ENCODE measurements at regions not wholly inside any gene's neighbourhood (a gene's known extent, or its start where the extent isn't known, plus 50 kb on each side); places are given as distances from the start of the nearest gene placed in this dataset.

GRCh38 chr4:159483782-159484741 is 381.2 kb downstream of the RAPGEF2 start:
- Histone ChIP-seq H3K9ac (no peak overlapping the region), H3K4me1 (no peaks in the 10 kb centered on the region), H3K79me2 (no peaks in the 10 kb centered on the region), H3K9me3 (ENCODE audit: control insufficient read depth, low read length) (no peaks in the 10 kb centered on the region), H3K36me3 (ENCODE audit: control insufficient read depth, insufficient read depth, low read length) (no peaks in the 10 kb centered on the region), H3K27ac (no peak overlapping the region), H3K27me3 (ENCODE audit: control insufficient read depth, insufficient read depth, low read length) (no peaks in the 10 kb centered on the region), H2AFZ (no peak overlapping the region), H3K4me3 (ENCODE audit: low read depth, low read length) (no peak overlapping the region), H3K4me2 (ENCODE audit: low read length) (no peak overlapping the region)
- TF ChIP-seq, protein P1, sequence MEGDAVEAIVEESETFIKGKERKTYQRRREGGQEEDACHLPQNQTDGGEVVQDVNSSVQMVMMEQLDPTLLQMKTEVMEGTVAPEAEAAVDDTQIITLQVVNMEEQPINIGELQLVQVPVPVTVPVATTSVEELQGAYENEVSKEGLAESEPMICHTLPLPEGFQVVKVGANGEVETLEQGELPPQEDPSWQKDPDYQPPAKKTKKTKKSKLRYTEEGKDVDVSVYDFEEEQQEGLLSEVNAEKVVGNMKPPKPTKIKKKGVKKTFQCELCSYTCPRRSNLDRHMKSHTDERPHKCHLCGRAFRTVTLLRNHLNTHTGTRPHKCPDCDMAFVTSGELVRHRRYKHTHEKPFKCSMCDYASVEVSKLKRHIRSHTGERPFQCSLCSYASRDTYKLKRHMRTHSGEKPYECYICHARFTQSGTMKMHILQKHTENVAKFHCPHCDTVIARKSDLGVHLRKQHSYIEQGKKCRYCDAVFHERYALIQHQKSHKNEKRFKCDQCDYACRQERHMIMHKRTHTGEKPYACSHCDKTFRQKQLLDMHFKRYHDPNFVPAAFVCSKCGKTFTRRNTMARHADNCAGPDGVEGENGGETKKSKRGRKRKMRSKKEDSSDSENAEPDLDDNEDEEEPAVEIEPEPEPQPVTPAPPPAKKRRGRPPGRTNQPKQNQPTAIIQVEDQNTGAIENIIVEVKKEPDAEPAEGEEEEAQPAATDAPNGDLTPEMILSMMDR (IDR thresholded peaks at IDR 0.05): no peak

- Histone ChIP-seq H3K4me1 (no peaks in the 10 kb centered on the region), H3K27me3 (ENCODE audit: control insufficient read depth, insufficient read depth, low read length) (no peaks in the 10 kb centered on the region), H2AFZ (no peak overlapping the region), H3K4me3 (ENCODE audit: low read depth, low read length) (no peak overlapping the region), H3K9ac (no peak overlapping the region), H3K4me2 (ENCODE audit: low read length) (no peak overlapping the region), H3K27ac (no peak overlapping the region), H3K79me2 (no peaks in the 10 kb centered on the region), H3K9me3 (ENCODE audit: control insufficient read depth, low read length) (no peaks in the 10 kb centered on the region), H3K36me3 (ENCODE audit: control insufficient read depth, insufficient read depth, low read length) (no peaks in the 10 kb centered on the region)
- TF ChIP-seq, protein P1 (IDR thresholded peaks at IDR 0.05): no peak
Measured at GRCh38 chr4:159484864-159485263, 382.0 kb downstream of the RAPGEF2 start.

DNA sequence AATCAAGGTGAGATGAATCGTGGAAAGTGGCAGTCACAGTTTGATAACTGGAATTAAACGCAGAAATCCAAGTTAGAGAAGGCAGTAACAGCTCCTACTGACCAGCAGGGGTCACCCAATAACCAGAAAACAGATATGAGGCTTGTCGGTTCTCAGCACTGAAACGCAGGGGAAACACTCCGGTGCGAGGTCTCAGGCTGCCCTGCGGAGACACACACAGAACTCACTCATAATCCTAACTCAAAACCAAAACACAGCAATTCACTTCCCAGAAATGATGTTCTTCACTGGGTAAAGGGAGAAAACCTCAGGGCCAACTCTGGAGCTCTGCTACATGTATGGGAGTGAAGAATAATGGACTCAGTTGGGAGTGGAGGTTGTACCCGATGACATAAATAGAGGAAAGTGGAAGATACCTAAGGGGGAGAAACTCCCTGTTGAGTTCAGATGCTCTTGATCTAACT is 384.4 kb downstream of the RAPGEF2 start:
- Histone ChIP-seq H3K36me3 (ENCODE audit: control insufficient read depth, insufficient read depth, low read length) (no peaks in the 10 kb centered on the region), H3K4me3 (ENCODE audit: low read depth, low read length) (no peak overlapping the region), H3K27ac (no peak overlapping the region), H3K9ac (no peak overlapping the region), H3K4me1 (no peaks in the 10 kb centered on the region), H3K27me3 (ENCODE audit: control insufficient read depth, insufficient read depth, low read length) (no peaks in the 10 kb centered on the region), H3K4me2 (ENCODE audit: low read length) (peak overlapping the region; percentile 28), H3K79me2 (no peaks in the 10 kb centered on the region), H2AFZ (no peak overlapping the region), H3K9me3 (ENCODE audit: control insufficient read depth, low read length) (no peaks in the 10 kb centered on the region)
- TF ChIP-seq, protein P1 (IDR thresholded peaks at IDR 0.05): peak; percentile 42

GRCh38 chr4:159489646-159490045 is 386.8 kb downstream of the RAPGEF2 start:
- no peaks in the 10 kb centered on the region for H3K27me3 ChIP-seq (ENCODE audit: control insufficient read depth, insufficient read depth, low read length)
- TF ChIP-seq, protein P1 (IDR thresholded peaks at IDR 0.05): no peak
- H3K4me2 ChIP-seq (ENCODE audit: low read length): no peak overlapping the region
- no peaks in the 10 kb centered on the region for H3K4me1 ChIP-seq
- H3K9ac ChIP-seq: no peak overlapping the region
- no peaks in the 10 kb centered on the region for H3K79me2 ChIP-seq
- H3K9me3 ChIP-seq (ENCODE audit: control insufficient read depth, low read length): no peaks in the 10 kb centered on the region
- H3K36me3 ChIP-seq (ENCODE audit: control insufficient read depth, insufficient read depth, low read length): no peaks in the 10 kb centered on the region
- no peak overlapping the region for H3K4me3 ChIP-seq (ENCODE audit: low read depth, low read length)
- H2AFZ ChIP-seq: no peak overlapping the region
- H3K27ac ChIP-seq: no peak overlapping the region

All from parathyroid adenoma (tissue), 2 donors.